HG03025 (cell line): ENCODE measurements at regions not wholly inside any gene's neighbourhood (a gene's known extent, or its start where the extent isn't known, plus 50 kb on each side); places are given as distances from the start of the nearest gene placed in this dataset.
"Not testable (repeated sequence)": the region's sequence is repeated elsewhere in the genome, so short reads cannot be mapped to it uniquely, and the experiment has no call there.

ENCODE experiments used
- ATAC-seq: cut with Tn5 transposase; IDR thresholded peaks from one replicate; pipeline ENCODE4 v1.9.1; 2021; ENCODE audit warnings: mild to moderate bottlenecking, moderate library complexity; ENCODE audit not compliant: unreplicated experiment, low FRiP score

- no peak for ATAC-seq
These were observed 494.4 kb upstream of the PTPRD start for GRCh38 chr9:11107196-11107595.

GRCh38 chr9:11128156-11128555 is 515.4 kb upstream of the PTPRD start:
- no peak for ATAC-seq

GRCh38 chr9:11135851-11136250 is 523.0 kb upstream of the PTPRD start:
- ATAC-seq: no peak

GRCh38 chr9:11141357-11141756 is 528.6 kb upstream of the PTPRD start:
- no peak for ATAC-seq

GRCh38 chr9:11142965-11143738 is 530.4 kb upstream of the PTPRD start:
- ATAC-seq: no peak

- ATAC-seq: no peak
These were observed 531.9 kb upstream of the PTPRD start for GRCh38 chr9:11144746-11145145.

- ATAC-seq: no peak
These were observed 535.4 kb upstream of the PTPRD start for GRCh38 chr9:11148189-11148588.

GRCh38 chr9:11149065-11149464 is 536.3 kb upstream of the PTPRD start:
- ATAC-seq: no peak

GRCh38 chr9:11158063-11158462 is 545.3 kb upstream of the PTPRD start:
- ATAC-seq: no peak

GRCh38 chr9:11158676-11159075 is 545.9 kb upstream of the PTPRD start:
- no peak for ATAC-seq

- ATAC-seq: no peak
These were observed 546.6 kb upstream of the PTPRD start for GRCh38 chr9:11159318-11159862.

GRCh38 chr9:11163843-11164242 is 551.0 kb upstream of the PTPRD start:
- no peak for ATAC-seq

GRCh38 chr9:11182001-11182400 is 569.2 kb upstream of the PTPRD start:
- no peak for ATAC-seq

GRCh38 chr9:11190719-11191118 is 577.9 kb upstream of the PTPRD start:
- ATAC-seq: no peak

GRCh38 chr9:11192993-11193392 is 580.2 kb upstream of the PTPRD start:
- no peak for ATAC-seq

- no peak for ATAC-seq
These were observed 581.4 kb upstream of the PTPRD start for GRCh38 chr9:11194246-11194645.

- ATAC-seq: not testable (repeated sequence)
These were observed 584.1 kb upstream of the PTPRD start for GRCh38 chr9:11196840-11197365.

- ATAC-seq: no peak
These were observed 586.5 kb upstream of the PTPRD start for GRCh38 chr9:11199335-11199734.

- no peak for ATAC-seq
These were observed 591.7 kb upstream of the PTPRD start for GRCh38 chr9:11204521-11204920.

GRCh38 chr9:11206925-11207324 is 594.1 kb upstream of the PTPRD start:
- ATAC-seq: no peak

GRCh38 chr9:11233696-11234095 is 620.9 kb upstream of the PTPRD start:
- ATAC-seq: no peak

- no peak for ATAC-seq
These were observed 622.3 kb upstream of the PTPRD start for GRCh38 chr9:11235061-11235460.
